ENCODE measurements at regions not wholly inside any gene's neighbourhood (a gene's known extent, or its start where the extent isn't known, plus 50 kb on each side); places are given as distances from the start of the nearest gene placed in this dataset.

- H4K5ac ChIP-seq (ENCODE audit: insufficient read length, low read depth, low read length), result no peak overlapping the region
- no peaks in the 10 kb centered on the region for H3K4me1 ChIP-seq (replicated peaks in 1 of 4; ENCODE audit: control insufficient read depth in 3 of 4, insufficient read depth in 4 of 4, low read length in 3 of 4)
- H3K56ac ChIP-seq (replicated peaks; ENCODE audit: insufficient read length, low read depth, low read length), result no peak overlapping the region
- ChIA-PET CTCF (ENCODE audit: partially characterized antibody) (interaction anchor here (0.7 to 2.0 kb wide), 7 partner anchors 10 to 200 kb away, joined by 3 to 11 read pairs (median 3); no protein-coding TSS in a partner anchor), POLR2A (ENCODE audit: partially characterized antibody) (interaction anchor here (0.7 kb wide), 1 partner anchor 15 kb away, joined by 4 read pairs; no protein-coding TSS in a partner anchor)
- H3K4ac ChIP-seq (replicated peaks; ENCODE audit: insufficient read length, low read depth, low read length), result no peak overlapping the region
- H3K18ac ChIP-seq (ENCODE audit: extremely low read depth, low read length), result no peak overlapping the region
- WGBS, 2 experiments (ENCODE audit: extremely low coverage in 1 of 2, insufficient coverage in 1 of 2, insufficient read length in 1 of 2, insufficient replicate concordance in 2 of 2, low coverage in 1 of 2, low lambda C conversion rate in 2 of 2, missing lambda C conversion rate in 1 of 2), result 89% methylated on average over 9 of the region's 9 CpGs; no CpG with 5 or more reads in 1 of the 2 experiments
- no peaks in the 10 kb centered on the region for H3K23me2 ChIP-seq (ENCODE audit: low read depth, low read length)
- no peak overlapping the region for H3K4me2 ChIP-seq (ENCODE audit: insufficient read depth in 1 of 2, low read depth in 2 of 2, low read length in 2 of 2)
- no peak for DNase-seq (ENCODE audit: low read depth in 1 of 2, low spot score in 2 of 2)
- H4K8ac ChIP-seq (ENCODE audit: extremely low read depth, insufficient read depth, low read length), result no peak overlapping the region
- H2AFZ ChIP-seq (ENCODE audit: low read length), result no peak overlapping the region
- H4K20me1 ChIP-seq (replicated peaks in 1 of 2; ENCODE audit: control insufficient read depth in 1 of 2, insufficient read depth in 2 of 2, low read length in 2 of 2), result no peaks in the 10 kb centered on the region
- H2BK15ac ChIP-seq (ENCODE audit: low read length), result no peak overlapping the region
- no peak overlapping the region for H2BK120ac ChIP-seq (replicated peaks; ENCODE audit: low read depth, low read length)
- H3K36me3 ChIP-seq (ENCODE audit: control insufficient read depth in 2 of 4, insufficient read depth in 4 of 4, low read length in 3 of 4), result no peaks in the 10 kb centered on the region
- H3K14ac ChIP-seq (ENCODE audit: insufficient read length), result no peak overlapping the region
- no peak overlapping the region for H3K23ac ChIP-seq (ENCODE audit: insufficient read length)
- no peak overlapping the region for H3K9ac ChIP-seq (replicated peaks in 1 of 4; ENCODE audit: extremely low read depth in 1 of 4, low read depth in 3 of 4, low read length in 3 of 4)
- H3K4me3 ChIP-seq (ENCODE audit: extremely low read depth in 1 of 4, insufficient read depth in 2 of 4, low read depth in 3 of 4, low read length in 4 of 4), result no peak overlapping the region
- H2BK20ac ChIP-seq (ENCODE audit: low read length), result no peak overlapping the region
- no peaks in the 10 kb centered on the region for H3K9me3 ChIP-seq (ENCODE audit: insufficient read depth in 2 of 2, low read depth in 1 of 2, low read length in 1 of 2)
- no peak for FAIRE-seq
- no peaks in the 10 kb centered on the region for H3K79me2 ChIP-seq (ENCODE audit: control insufficient read depth in 1 of 2, insufficient read depth in 2 of 2, low read length in 2 of 2)
- no peaks in the 10 kb centered on the region for H3K79me1 ChIP-seq (ENCODE audit: low read depth, low read length)
- no peak overlapping the region for H3K27ac ChIP-seq (ENCODE audit: low read depth, low read length)
- H2BK5ac ChIP-seq (ENCODE audit: low read depth, low read length), result no peak overlapping the region
- no peak overlapping the region for H4K91ac ChIP-seq (replicated peaks; ENCODE audit: insufficient read length, low read length)
- no peak overlapping the region for H2AK5ac ChIP-seq (ENCODE audit: low read depth, low read length)
- peaks cover 0 to 6% (median 2%) of the 10 kb centered on the region in 4 experiments; a peak in 1 of 7 replicates for H3K27me3 ChIP-seq (replicated peaks in 1 of 4; ENCODE audit: control insufficient read depth in 3 of 4, extremely low read depth in 1 of 4, insufficient read depth in 3 of 4, low read length in 3 of 4)
- H2BK12ac ChIP-seq (ENCODE audit: low read depth, low read length), result no peak overlapping the region
- TF ChIP-seq RAD21 (IDR thresholded peaks at IDR 0.05 in 1 of 2, conservative IDR thresholded peaks at IDR 0.05 in 1 of 2; ENCODE audit: low read depth in 2 of 2, low read length in 2 of 2) (no peak), CHD2 (IDR thresholded peaks at IDR 0.05; ENCODE audit: low read length) (no peak), RFX5 (IDR thresholded peaks at IDR 0.05; ENCODE audit: borderline replicate concordance, low read depth, low read length) (no peak), BCL11A (IDR thresholded peaks at IDR 0.05; ENCODE audit: low read depth in 2 of 2, low read length in 2 of 2) (no peak), HDAC2 (IDR thresholded peaks at IDR 0.05; ENCODE audit: borderline replicate concordance in 1 of 2, low read depth in 2 of 2, low read length in 2 of 2) (no peak), BRCA1 (IDR thresholded peaks at IDR 0.05; ENCODE audit: low read depth, low read length) (no peak), CHD1 (IDR thresholded peaks at IDR 0.05; ENCODE audit: low read depth, low read length) (no peak), RNF2 (IDR thresholded peaks at IDR 0.05; ENCODE audit: borderline replicate concordance, low read depth, low read length, missing control alignments, poor library complexity, severe bottlenecking) (no peak), TAF7 (optimal IDR thresholded peaks at IDR 0.05; ENCODE audit: borderline replicate concordance, low read depth, low read length) (no peak), CBX8 (IDR thresholded peaks at IDR 0.05; ENCODE audit: borderline replicate concordance, low read depth, low read length) (no peak), EP300 (IDR thresholded peaks at IDR 0.05; ENCODE audit: borderline replicate concordance in 1 of 2, low read depth in 2 of 2, low read length in 2 of 2) (no peak), MAX (IDR thresholded peaks at IDR 0.05) (no peak), PHF8 (conservative IDR thresholded peaks at IDR 0.05; ENCODE audit: low read depth, low read length) (no peak)
Observed at GRCh38 chr4:24372881-24373280, 211.5 kb downstream of the DHX15 start.
